Glutamatergic neuron (in vitro differentiated cells): ENCODE measurements at regions not wholly inside any gene's neighbourhood (a gene's known extent, or its start where the extent isn't known, plus 50 kb on each side); places are given as distances from the start of the nearest gene placed in this dataset.
A peak's percentile ranks its signal among the peaks of the same experiment; 100 is the strongest.

Experiments
- DNase-seq: peaks from one replicate; pipeline ENCODE4 v3.0.0; 2022
- H3K27ac Mint-ChIP-seq: one replicate; pipeline ENCODE4 v1.8.0; 2020; ENCODE audit warnings: mild to moderate bottlenecking, mixed read lengths, inconsistent platforms; ENCODE audit not compliant: unreplicated experiment
- H3K27me3 Mint-ChIP-seq: one replicate; pipeline ENCODE4 v1.8.0; 2020; ENCODE audit warnings: mild to moderate bottlenecking, moderate library complexity, mixed read lengths, inconsistent platforms; ENCODE audit not compliant: unreplicated experiment
- H3K36me3 Mint-ChIP-seq: one replicate; pipeline ENCODE4 v1.8.0; 2020; ENCODE audit warnings: mild to moderate bottlenecking, mixed read lengths, inconsistent platforms; ENCODE audit not compliant: unreplicated experiment
- H3K4me1 Mint-ChIP-seq: one replicate; pipeline ENCODE4 v1.8.0; 2020; ENCODE audit warnings: mild to moderate bottlenecking, low read depth, mixed read lengths, inconsistent platforms; ENCODE audit not compliant: unreplicated experiment
- H3K4me3 Mint-ChIP-seq: one replicate; pipeline ENCODE4 v1.8.0; 2020; ENCODE audit warnings: mild to moderate bottlenecking, mixed read lengths, inconsistent platforms; ENCODE audit not compliant: unreplicated experiment
- H3K9me3 Mint-ChIP-seq: one replicate; pipeline ENCODE4 v1.8.0; 2020; ENCODE audit warnings: mild to moderate bottlenecking, moderate library complexity, mixed read lengths, inconsistent platforms; ENCODE audit not compliant: unreplicated experiment
- CTCF ChIP-seq: fragments of 200-600 bp; sonication (generic); IDR thresholded peaks from one replicate; pipeline ENCODE4 v1.5.0; 2021; ENCODE audit not compliant: partially characterized antibody, unreplicated experiment

GRCh38 chr4:35562861-35563260 is 681.5 kb downstream of the ARAP2 start:
- Mint-ChIP-seq H3K9me3 (peaks cover 2% of the 10 kb centered on the region), H3K36me3 (peaks cover 10% of the 10 kb centered on the region), H3K4me1 (peaks cover 5% of the 10 kb centered on the region), H3K27me3 (no peaks in the 10 kb centered on the region), H3K27ac (peak overlapping the region; percentile 72), H3K4me3 (no peak overlapping the region)
- TF ChIP-seq CTCF, result no peak
- DNase-seq, result no peak

- no peak for TF ChIP-seq CTCF
These were observed 678.7 kb downstream of the ARAP2 start for GRCh38 chr4:35565640-35566039.

GRCh38 chr4:35591035-35591434 is 653.3 kb downstream of the ARAP2 start:
- no peaks in the 10 kb centered on the region for H3K4me1 Mint-ChIP-seq
- H3K27me3 Mint-ChIP-seq, result no peaks in the 10 kb centered on the region
- TF ChIP-seq CTCF, result no peak
- no peak overlapping the region for H3K4me3 Mint-ChIP-seq
- H3K36me3 Mint-ChIP-seq, result no peaks in the 10 kb centered on the region
- no peak for DNase-seq
- H3K9me3 Mint-ChIP-seq, result no peaks in the 10 kb centered on the region
- no peak overlapping the region for H3K27ac Mint-ChIP-seq

More at GRCh38 chr4:35565640-35566039, 678.7 kb downstream of the ARAP2 start:
- Mint-ChIP-seq H3K9me3 (no peaks in the 10 kb centered on the region), H3K4me3 (no peak overlapping the region), H3K27ac (no peak overlapping the region), H3K27me3 (no peaks in the 10 kb centered on the region), H3K4me1 (peaks cover 5% of the 10 kb centered on the region), H3K36me3 (no peaks in the 10 kb centered on the region)
- no peak for DNase-seq

GRCh38 chr4:35604252-35604651 is 640.1 kb downstream of the ARAP2 start:
- no peak for TF ChIP-seq CTCF
- H3K27ac Mint-ChIP-seq, result no peak overlapping the region
- no peaks in the 10 kb centered on the region for H3K4me1 Mint-ChIP-seq
- DNase-seq, result no peak
- no peaks in the 10 kb centered on the region for H3K36me3 Mint-ChIP-seq
- no peak overlapping the region for H3K4me3 Mint-ChIP-seq
- no peaks in the 10 kb centered on the region for H3K9me3 Mint-ChIP-seq
- no peaks in the 10 kb centered on the region for H3K27me3 Mint-ChIP-seq

GRCh38 chr4:35604724-35605123 is 639.6 kb downstream of the ARAP2 start:
- Mint-ChIP-seq H3K4me1 (no peaks in the 10 kb centered on the region), H3K27me3 (no peaks in the 10 kb centered on the region)

More at GRCh38 chr4:35604724-35605123, 639.6 kb downstream of the ARAP2 start:
- Mint-ChIP-seq H3K4me3 (no peak overlapping the region), H3K27ac (no peak overlapping the region), H3K9me3 (no peaks in the 10 kb centered on the region), H3K36me3 (no peaks in the 10 kb centered on the region)
- no peak for TF ChIP-seq CTCF
- no peak for DNase-seq
